ENCODE measurements at regions not wholly inside any gene's neighbourhood (a gene's known extent, or its start where the extent isn't known, plus 50 kb on each side); places are given as distances from the start of the nearest gene placed in this dataset.

DNA sequence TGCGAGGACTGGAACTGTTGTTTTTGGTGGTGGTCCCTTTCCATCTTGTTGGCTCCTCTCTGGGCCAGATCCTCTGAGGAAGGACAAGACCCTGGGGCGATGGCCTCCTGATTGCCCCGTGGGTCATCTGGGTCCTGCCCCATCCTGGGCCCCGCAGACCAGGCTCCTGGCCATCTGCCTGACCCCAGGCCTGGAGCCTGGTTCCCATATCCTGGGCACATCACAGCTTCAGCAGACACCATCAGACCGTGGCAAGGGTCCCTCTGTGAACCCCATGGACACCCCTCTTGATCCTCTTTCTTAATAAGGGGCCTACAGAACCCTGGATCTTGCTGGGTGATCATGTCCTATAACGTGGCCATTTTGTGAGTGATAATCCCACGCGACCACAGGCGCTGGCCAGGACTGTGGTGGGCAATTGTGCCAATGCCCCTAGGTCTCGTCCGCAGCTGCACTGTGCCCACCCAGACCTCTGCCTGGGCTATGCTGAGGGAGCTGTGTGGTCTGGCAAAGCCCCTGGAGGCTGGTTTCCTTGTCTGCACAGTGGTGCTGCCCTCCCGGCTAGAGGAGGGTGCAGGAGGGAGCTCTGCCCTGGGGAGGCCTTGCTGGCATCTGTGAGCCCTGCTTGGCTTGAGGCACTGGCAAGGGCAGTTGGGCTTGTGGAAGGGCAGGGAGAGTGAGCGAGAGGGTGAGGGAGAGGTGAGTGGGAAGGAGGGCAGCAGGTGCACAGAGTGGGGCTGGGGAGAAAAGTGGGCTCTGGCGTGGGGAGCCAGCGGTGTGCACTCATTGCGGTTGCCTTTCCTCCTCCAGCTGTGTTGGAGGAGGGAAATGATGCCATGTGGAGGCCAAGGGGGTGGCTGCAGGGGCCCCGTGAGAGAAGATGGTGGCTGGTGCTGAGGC lies 53.1 kb upstream of the PRR23E start:
- DNase-seq = no peak

DNA sequence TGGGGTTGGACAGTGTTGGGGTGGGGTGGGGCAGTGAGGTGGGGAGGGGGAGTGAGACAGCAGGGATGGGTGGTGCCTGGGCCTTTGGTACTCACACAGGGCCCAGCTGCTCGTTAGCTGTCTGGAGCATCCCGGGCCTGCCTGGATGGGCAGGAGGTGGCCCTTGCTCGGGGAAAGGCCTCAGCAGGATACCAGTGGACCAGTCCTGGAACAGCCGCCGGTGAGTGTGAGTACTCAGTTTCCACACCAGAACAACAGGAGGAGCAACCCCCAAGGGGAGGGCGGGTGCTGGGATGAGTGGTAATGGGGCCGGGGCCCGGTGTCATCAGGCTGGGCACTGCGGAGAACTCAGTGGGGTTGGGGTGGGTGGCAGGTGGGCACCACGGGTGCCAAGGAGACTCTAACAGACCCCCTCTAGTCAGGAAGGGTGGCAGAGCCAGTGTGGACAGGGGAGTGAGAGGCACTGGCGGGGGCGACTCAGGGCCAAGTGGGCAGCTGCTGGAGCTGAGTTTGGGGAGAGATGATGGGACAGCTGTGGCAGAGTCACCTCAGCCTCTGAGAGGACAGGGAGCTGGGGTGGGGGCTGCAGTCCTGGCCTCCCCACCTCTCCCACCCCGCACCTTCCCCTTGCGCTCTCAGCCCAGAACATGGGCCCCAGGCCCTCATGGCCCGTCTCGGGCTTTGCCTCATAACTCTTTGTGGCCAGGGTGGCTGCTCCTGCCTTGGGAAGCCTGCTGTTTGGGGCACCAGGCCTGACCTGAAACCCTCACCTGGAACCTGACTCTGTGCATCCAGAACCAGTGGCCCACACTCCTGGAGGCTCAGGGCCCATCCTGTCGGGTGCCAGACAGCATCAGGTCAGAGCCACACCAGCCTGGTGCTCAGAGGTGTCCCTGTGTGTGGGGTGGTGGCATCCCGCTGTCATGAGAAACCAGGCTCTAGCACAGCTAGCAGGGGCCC lies 52.1 kb upstream of the PRR23E start:
- no peak for DNase-seq

DNA sequence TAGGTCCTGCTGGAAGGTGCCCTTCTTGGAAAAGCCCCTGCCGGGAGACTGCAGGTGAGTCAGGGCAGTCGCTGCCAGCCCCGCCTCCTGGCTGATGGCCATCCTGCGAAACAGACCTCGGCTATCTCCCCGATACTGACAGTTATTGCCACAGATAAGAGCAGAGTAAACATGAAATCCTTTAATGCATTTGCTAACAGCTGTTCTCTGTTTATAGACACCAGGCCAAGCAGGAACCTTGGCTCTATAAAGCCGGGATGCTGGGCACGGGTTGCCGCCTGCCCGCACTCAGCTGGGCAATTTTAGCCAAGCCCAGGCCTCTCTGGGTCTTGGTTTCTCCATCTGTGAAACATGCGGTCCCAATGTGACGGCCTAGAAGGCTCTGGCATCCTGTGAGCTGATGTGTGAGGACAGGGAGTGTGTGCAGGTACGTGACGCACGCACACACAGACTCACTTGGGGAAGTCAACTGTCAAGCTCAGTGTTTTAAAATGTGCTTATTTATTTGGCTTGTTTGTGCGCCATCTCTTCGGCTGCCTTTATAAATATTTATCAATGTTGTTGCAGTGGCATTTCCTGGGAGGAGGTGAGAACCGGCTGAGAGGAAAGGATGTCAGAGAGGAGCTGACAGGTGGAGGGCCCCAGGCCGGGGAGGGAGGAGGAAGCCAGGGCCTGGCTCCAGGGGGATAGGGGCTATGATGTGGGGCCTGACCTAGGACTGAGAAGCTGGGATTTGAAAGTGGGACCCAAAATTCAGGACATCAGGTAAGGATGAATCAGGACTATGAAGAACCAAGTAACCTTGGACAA lies 50.8 kb upstream of the PRR23E start:
- no peak for DNase-seq

All from inflammatory macrophage treated with lipopolysaccharide for 4 hours (primary cell).